Hepatocyte (in vitro differentiated cells): ENCODE measurements at regions not wholly inside any gene's neighbourhood (a gene's known extent, or its start where the extent isn't known, plus 50 kb on each side); places are given as distances from the start of the nearest gene placed in this dataset.

Source experiments
- EZH2 ChIP-seq: fragments of 200-600 bp; sonication (generic); IDR thresholded peaks from 2 replicates; pipeline ENCODE4 v1.6.1; 2016; ENCODE audit warnings: antibody characterized with exemption, mild to moderate bottlenecking, borderline replicate concordance
- TF ChIP-seq, protein P1 (sequence below): fragments of 200-600 bp; sonication (generic); IDR thresholded peaks from 2 replicates; pipeline ENCODE4 v1.5.1; 2016; ENCODE audit warnings: antibody characterized with exemption, mild to moderate bottlenecking; ENCODE audit not compliant: poor library complexity

DNA sequence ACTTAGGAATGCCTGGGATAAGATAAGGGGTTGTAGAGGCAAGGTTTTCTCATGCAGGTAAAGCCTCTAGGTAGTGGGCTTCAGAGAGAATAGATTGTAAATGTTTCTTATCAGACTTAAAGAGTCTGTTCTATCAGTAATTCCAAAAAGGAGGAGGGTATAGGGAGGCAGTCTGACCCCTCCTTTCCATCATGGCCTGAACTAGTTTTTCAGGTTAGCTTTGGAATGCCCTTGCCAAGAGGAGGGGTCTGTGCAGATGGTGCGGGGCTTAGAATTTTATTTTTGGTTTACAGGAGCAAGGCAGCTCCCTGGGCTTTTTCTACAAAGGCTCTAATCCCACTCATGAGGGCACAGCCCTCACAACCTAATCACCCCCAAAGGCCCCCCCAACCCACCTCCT lies 135.0 kb downstream of the B3GNT2 start:
- TF ChIP-seq, protein P1, sequence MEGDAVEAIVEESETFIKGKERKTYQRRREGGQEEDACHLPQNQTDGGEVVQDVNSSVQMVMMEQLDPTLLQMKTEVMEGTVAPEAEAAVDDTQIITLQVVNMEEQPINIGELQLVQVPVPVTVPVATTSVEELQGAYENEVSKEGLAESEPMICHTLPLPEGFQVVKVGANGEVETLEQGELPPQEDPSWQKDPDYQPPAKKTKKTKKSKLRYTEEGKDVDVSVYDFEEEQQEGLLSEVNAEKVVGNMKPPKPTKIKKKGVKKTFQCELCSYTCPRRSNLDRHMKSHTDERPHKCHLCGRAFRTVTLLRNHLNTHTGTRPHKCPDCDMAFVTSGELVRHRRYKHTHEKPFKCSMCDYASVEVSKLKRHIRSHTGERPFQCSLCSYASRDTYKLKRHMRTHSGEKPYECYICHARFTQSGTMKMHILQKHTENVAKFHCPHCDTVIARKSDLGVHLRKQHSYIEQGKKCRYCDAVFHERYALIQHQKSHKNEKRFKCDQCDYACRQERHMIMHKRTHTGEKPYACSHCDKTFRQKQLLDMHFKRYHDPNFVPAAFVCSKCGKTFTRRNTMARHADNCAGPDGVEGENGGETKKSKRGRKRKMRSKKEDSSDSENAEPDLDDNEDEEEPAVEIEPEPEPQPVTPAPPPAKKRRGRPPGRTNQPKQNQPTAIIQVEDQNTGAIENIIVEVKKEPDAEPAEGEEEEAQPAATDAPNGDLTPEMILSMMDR, result no peak
- no peak for TF ChIP-seq EZH2
